Epithelial cell of prostate (primary cell): ENCODE measurements at regions not wholly inside any gene's neighbourhood (a gene's known extent, or its start where the extent isn't known, plus 50 kb on each side); places are given as distances from the start of the nearest gene placed in this dataset.
"Not testable (repeated sequence)": the region's sequence is repeated elsewhere in the genome, so short reads cannot be mapped to it uniquely, and the experiment has no call there.

Source experiments
- DNase-seq: peaks from one replicate; pipeline ENCODE4 v3.0.0-alpha.2; 2011; ENCODE audit warnings: low read depth, low spot score
- H3K27ac ChIP-seq: fragments of 450-650 bp; 2 replicates; pipeline ENCODE4 v1.5.1; 2017; ENCODE audit warnings: mild to moderate bottlenecking

DNA sequence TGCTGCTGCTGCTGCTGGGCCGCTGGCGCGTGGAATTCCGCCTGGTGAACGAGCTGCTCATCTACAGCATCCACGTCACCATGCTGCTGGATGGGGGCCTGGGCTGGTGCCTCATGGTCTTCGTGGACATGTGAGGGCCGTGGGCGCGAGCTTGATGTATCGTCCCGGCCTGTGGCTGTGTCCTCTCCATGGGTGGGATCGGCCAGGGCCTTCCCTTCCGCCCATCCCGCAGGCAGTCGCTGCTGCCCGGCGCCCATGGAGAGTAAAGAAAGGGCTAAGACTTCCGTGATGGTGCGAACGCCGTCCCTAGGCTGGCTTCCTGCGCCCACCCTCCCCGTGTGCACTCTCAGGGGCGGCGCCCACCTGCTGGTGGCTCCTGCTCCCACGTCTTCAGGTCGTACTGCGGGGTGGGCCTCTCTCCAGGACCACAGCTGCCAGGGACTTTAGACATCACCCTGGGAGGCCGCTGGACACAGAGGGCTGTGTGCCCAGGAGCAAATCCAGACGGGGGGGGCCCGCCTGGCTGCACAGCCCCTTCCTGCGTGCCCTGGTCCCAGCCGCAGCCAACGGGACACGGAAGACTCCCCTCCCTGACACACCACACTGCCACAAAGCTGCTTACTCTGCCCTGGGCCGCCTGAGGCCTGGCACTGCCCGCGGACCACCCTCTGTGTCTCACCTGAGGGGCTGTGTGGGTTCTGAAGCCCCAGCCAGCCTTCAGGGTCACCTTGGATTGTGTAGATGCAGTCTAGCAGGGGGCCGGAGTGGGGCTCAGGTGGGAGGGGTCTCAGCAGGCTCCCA lies 167.5 kb downstream of the SEPTIN7 start:
- DNase-seq, result no peak
- no peak overlapping the region for H3K27ac ChIP-seq

DNA sequence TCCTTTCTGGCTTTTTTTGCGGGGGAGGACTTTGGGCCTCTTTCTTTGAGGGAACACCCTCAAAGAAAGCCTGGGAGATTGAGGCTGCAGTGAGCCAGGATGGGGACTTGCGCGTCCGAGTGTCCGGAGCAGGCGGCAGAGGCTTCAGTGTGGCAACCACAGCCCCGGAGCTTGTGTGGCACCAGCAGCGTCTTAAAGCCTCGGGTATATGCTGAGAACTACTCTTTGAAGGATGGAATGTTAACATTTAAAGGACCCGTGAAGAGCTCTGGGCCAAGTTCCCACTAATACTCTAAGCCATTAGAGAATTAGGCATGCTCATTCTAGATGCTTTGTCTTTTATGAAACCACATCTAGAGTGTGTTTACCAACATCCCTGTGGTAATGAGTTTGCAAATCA lies 168.2 kb downstream of the SEPTIN7 start:
- no peak for DNase-seq
- no peak overlapping the region for H3K27ac ChIP-seq

DNA sequence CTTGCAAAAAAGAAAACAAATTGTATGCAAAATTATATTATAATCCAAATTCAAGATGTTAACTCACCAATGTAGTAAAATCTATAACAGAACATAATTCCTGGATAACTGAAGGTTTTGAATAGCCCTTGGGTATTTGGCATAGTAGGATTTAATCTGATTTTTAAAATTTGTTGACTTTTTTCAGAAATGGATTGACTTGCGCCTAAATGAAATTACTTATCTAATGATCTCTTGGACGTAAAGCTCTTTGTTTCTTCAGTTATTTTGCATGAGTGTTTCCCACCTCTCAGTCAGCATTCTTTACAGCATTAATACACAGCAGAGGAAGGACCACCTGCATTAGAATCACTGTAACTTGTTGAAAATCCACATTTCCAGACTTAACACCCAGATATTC lies 169.6 kb downstream of the SEPTIN7 start:
- no peak overlapping the region for H3K27ac ChIP-seq
- no peak for DNase-seq

DNA sequence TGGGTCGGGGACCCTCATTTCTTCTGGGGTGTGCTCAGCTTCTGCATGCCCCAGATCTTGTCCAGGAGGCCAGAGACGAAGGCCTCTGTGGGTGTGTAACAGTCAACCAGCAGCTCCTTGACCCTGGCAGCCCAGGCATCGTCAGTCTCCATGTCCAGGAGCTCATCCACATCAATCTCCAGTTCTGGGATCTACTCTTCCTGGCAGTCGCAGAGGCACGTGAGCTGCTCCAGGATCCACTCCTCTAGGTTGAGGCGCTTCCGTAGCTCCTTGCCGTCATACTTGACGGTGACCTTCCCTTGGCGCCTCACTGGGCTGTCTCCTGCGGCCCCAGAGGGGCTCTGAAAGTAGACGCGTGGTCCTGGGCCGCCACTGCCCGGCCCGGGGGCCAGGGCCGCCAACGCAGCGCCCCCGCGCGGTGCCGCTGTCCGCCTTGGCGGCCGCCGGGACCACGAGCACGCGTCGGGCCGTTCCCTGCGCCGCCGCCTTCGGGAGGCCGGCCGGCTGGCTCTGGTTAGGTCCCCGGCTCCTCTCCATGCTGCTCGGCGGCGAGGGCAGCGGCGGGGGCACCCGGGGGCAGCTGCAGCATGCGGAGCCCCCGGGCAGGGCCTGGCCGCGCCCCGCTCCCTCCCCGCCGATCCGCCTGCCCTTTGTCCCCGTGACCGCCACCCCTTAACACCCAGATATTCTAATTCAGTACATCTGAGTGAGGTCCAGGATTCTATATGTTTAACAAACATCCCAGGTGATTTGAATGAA lies 170.5 kb downstream of the SEPTIN7 start:
- no peak for DNase-seq
- H3K27ac ChIP-seq, result no peak overlapping the region

DNA sequence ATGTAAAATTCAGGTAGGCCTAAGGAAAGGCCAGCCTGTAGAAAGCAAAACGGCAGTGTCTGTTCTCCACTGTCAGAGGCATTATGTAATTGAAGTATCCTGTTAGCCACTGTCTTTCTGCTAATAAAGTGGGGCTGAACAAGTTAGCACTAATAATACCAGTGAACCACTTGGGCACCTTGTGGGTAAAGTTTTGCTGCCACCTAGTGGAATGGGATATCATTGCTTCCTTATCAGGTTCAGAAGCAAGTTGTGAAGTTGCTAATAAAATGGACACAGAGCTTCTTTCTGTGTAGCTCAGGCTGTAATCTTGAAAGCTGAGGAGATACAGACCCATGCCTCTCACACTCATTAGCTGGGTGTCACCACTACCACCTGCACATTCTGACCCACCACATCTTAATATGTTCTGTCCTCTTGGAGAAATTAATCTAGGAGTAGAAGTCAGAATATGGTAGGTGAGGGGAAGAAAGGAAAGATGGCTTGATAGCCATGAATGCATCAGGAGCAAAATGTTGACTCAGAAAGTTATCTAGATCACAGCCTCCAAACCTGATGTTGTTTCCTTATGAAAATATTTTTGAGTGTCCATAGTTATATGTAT lies 175.1 kb downstream of the SEPTIN7 start:
- no peak for DNase-seq

DNA sequence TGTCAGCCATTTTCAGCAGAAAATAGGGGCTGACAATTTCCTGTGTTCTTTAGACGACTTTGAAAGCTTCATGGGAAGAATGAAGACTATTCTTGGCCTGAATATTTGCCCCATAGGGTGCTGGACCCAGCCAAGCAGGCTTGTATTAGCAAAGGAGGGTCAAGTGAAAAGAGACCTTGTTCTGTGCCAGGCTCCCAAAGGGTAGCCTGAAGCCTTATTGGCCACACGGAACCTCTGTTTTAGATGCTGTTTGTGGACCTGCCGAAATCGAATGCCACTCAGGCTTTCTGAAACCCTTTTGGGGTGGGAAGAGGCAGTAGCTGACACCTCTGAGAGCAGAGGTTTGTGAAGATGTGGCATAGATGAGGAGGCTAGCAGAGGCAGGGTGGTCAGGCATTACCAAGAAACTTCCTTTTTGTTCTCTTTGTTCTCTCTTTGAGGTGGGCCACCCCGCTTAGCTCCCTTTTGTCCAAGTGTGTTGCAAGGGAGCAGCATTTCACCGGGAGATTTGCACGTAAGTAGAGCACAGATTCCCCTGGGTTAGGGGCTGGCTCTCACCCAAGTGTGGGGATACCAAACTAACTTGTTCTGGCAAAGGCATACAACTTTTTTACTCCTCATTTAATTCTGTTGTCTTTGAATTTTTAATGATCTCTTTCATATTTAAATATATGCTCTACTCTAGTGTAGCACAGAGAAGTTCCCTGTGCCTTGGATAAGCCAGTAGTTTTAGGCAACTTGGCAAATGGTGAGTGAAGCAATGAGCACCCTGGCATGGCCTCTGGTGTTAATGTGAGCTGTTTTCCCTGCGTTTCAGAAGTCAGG lies 174.0 kb upstream of the EEPD1 start:
- H3K27ac ChIP-seq, DNase-seq: not testable (repeated sequence)

More for the DNA sequence above, 175.1 kb downstream of the SEPTIN7 start:
- no peak overlapping the region for H3K27ac ChIP-seq

DNA sequence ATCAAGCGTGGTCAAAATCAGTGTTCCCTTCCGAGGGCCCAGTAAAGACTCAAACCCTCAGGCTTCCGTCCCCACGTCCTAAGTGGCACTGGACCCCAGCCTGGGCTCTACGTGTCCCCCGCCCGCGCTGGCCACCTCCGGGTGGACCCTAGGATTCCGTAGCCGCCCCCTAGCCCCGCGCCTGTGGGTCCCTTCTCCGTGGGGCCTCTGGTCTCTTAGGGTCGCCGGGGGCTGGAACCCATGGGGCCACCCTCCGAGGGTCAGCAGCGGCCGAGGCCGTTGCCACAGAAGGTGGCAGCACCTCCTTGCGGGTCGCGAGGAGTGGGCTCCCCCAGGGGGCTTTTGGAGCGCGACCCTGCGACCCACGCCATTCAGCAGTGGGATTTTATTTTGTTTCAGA lies 170.5 kb upstream of the EEPD1 start:
- no peak for DNase-seq
- H3K27ac ChIP-seq, result no peak overlapping the region

DNA sequence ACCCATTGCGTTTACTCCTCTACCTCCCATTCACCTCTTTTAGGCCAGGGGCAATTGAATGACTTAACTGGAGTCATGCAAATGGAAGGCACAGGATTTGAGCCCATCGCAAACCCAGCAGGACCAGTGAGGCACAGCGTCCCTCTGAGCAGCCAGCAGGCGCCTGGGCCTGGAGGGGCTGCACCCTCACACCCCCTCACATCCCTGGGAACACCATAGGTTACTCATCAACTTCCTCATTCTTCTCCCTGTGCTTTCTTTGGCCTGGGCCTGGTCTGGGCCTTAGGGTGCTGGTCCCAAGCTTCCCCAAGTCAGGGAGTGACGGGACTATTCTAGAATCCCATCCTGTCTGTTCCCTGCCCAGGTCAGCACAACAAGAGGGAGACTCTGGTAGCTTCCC lies 169.4 kb upstream of the EEPD1 start:
- no peak for DNase-seq
- H3K27ac ChIP-seq, result no peak overlapping the region

DNA sequence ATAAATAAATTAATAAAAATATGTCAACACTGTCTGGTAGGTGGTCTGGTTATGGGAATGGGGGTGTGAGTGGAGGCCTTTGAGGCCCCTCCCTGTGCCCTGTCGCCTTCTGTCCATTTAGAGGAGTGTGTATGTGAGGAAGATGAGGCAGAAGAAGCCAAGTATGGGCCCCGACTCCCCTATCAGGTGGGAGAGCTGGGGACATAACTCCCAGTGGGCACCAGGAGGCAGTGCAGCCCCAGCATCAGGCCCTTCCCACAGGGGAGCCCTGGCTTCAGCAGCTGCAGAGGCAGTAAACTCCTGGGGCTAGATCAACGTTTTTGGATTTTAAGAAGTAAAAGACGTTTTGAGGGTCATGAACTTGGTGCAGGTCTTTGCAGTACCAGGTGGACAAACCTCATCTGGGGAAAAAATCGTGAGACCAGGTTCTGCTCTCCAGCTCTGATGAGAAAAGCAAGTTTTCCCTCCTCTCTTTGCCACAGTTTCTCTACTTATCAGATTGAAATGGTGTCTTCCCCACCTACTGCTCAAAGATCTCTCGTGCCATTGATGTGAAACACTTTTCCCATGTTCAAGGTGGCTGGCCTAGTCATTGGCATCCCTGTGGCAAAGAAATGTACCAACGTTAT lies 167.8 kb upstream of the EEPD1 start:
- no peak for DNase-seq
- no peak overlapping the region for H3K27ac ChIP-seq

DNA sequence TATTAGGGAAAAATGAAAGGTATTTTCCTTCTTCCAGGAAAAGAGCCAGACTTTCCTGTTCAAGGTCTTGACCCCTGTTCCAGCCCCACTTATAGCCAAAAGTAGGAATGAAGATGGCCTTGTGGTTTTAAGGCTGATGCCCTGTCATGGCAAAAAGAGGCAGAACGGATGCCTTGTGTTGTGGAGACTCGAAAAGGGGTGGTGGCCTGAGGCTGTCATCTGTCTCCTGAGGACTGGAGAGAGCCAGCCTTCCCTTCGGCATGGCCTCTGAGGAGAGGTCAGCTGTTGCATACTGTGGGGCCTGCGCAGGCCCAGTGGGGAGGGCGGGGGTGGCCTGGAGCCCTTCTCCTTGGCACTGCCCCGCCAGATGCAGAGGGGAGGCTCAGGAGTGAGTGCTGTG lies 166.0 kb upstream of the EEPD1 start:
- DNase-seq, result no peak

DNA sequence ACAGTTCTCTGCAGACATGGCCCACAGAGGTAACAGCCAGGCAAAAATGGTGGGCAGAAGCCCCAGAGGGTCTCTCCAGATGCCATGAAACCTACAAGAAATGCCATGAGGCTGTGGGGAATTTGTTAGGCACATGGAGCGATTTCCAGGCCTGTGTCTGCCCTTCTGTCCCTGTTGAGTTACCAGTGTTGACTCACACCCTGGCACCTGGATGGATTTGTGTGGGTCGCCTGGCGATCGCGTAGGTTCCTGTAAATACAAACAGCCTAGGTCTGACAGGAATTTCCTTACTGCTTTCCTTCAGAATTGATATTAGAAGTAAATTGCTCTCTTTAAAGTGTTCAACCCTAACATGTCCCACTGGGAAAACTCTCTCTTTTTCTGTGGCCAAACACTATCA lies 164.9 kb upstream of the EEPD1 start:
- DNase-seq, result no peak
- no peak overlapping the region for H3K27ac ChIP-seq

More for the DNA sequence above, 166.0 kb upstream of the EEPD1 start:
- H3K27ac ChIP-seq, result no peak overlapping the region

DNA sequence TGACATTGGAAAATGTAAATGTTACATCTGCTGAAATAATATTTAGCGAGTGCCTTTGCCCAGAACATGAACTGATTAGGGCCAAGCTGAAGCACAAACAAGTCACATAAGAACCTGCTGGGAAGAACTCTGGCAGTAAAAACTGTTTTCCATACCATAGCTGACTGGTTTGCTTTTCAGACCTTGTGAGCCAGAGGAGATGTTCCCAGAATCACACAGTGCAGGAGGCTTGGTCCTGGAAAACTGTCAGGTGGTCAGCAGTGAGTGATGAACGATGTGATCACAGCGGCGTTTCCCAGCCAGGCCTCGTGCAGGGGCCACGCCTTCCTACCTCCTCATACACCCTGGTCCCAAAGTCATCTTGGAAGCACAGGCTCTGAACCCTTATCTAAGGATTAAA lies 164.2 kb upstream of the EEPD1 start:
- no peak overlapping the region for H3K27ac ChIP-seq
- no peak for DNase-seq

DNA sequence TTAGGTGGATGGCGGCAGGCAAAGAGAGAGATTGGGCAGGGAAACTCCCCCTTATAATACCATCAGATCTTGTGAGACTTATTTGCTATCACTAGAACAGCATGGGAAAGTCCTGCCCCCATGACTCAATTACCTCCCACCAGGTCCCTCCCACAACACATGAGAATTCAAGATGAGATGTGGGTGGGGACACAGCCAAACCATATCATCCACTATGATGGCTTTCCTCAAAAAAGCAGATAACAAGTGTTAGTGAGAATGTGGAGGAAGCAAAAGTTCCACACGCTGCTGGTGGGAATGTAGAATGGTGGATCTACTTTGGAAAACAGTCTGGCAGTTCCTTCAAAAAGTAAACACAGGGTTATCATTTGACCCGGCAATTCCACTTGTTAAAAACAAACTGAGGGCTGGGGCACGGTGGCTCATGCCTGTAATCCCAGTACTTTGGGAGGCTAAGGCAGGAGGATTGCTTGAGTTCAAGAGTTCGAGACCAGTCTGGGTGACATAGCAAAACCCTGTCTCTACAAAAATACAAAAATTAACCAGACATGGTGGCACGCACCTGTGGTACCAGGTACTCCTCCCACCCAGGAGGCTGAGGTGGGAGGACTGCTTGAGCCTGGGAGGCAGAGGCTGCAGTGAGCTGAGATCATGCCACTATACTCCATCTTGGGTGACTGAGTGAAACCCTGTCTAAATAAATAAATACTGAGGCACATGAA lies 161.4 kb upstream of the EEPD1 start:
- no peak for DNase-seq
- H3K27ac ChIP-seq, result peak overlapping the region; percentile 98

DNA sequence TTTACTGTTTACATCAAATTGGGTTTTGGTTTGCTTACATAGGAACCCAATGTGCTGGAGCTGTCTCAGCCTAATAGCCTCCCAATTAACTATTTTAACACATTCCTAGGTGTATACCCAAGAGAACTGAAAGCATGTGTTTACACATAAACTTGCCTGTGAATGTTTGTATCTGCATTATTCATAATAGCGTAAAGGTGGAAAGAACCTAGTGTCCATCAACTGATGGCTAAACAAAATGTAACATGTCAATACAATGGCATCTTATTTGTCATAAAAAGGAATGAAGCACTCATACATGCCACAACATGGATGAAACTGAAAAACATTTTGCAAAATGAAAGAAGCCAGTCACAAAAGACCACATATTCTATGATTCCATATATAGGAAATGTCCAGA lies 160.6 kb upstream of the EEPD1 start:
- peak; percentile 91 for DNase-seq
- H3K27ac ChIP-seq, result peak overlapping the region; percentile 98

DNA sequence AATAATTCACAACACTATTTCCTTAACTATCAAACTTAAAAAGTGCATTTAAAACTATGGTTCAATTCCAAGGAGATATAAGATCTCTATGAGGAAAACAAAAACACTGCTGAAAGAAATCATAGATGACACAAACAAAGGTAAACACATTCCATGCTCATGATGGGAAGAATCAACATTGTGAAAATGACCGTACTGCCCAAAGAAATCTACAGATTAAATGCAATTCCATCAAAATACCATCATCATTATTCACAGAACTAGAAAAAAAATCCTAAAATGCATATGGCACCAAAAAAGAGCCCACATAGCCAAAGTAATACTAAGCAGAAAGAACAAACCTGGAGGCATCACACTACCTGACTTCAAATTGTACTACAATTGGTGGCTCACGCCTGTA lies 159.9 kb upstream of the EEPD1 start:
- DNase-seq, result peak; percentile 43
- H3K27ac ChIP-seq, result peak overlapping the region; percentile 98

DNA sequence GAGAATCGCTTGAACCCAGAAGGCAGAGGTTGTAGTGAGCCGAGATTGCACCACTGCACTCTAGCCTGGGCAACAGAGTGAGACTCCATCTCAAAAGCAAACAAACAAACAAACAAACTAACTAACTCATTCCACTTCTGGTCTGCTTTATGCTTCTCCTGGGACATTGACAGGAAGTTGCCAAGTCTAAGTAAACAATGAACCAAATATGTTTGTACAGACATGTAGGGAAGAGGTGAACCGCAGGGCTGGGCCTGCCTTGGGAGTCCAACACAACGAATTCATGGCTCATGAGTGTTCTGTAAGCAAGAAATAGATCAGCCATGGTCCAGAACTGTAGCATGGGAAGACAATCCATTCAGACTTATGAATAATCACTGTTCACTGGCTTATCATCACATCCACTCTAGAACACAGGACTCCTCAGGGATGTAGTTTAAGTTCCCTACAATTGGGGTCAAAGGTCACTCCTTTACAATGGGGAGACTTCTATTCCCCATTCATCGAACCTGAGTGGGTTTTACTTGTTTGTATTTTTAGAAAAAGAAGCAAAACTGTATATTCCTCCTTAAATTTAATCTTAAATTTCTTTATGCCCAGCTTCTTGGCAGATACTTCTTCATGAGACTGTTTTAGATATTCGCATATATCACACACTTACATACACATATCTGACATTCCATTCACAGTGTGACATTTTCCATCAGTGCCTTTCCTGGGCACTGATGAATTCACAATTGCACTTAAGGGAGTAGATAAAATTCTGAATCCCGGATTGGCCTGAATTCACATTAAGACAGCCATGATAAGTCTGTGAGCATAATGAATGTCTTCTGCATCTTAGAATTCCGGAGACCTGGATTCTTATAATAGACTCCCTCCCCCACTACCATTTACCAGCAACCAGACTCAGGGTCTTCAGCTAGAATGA lies 159.1 kb upstream of the EEPD1 start:
- peak; percentile 97 for DNase-seq
- peak overlapping the region; percentile 98 for H3K27ac ChIP-seq

DNA sequence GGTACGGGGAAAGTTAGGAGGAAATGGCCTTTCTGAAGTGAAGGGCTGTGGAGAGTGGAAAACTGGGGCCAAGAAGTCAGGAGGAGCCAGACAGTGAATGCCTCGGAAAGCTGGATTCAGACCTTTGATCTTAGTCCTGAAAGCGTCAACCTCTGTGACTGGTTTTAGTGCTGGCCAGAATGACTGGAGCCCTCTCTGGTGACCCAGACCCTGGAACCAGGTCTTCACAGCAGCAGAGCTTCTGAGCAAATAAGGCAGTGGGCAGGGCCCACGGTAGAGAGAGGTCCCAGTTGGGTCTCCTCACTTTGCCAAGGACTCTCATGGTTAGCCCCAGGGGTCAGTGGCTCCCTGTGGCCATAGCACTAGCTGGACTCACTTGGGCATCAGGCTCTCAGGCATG lies 157.7 kb upstream of the EEPD1 start:
- DNase-seq, result no peak
- H3K27ac ChIP-seq, result no peak overlapping the region

DNA sequence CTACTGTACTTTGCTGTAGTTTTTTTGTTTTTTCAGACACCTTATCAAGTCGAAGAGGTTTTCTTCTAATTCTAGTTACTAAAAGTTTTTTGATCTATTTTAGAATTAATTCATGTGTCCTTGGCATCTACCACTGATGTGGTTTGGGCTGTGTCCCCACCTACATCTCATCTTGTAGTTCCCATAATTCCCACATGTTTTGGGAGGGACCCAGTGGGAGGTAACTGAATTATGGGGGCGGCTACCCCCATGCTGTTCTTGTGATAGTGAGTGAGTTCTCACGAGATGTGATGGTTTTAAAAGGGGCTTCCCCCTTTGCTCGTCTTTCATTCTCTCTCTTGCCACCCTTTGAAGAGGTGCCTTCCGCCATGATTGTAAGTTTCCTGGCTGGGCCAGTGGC lies 154.6 kb upstream of the EEPD1 start:
- no peak for DNase-seq
- H3K27ac ChIP-seq, result no peak overlapping the region
